HK-2 (cell line): ENCODE measurements at regions not wholly inside any gene's neighbourhood (a gene's known extent, or its start where the extent isn't known, plus 50 kb on each side); places are given as distances from the start of the nearest gene placed in this dataset.

Source experiments
- DNase-seq: peaks from one replicate; pipeline ENCODE4 v3.0.0-alpha.2; 2018; ENCODE audit not compliant: unreplicated experiment

DNA sequence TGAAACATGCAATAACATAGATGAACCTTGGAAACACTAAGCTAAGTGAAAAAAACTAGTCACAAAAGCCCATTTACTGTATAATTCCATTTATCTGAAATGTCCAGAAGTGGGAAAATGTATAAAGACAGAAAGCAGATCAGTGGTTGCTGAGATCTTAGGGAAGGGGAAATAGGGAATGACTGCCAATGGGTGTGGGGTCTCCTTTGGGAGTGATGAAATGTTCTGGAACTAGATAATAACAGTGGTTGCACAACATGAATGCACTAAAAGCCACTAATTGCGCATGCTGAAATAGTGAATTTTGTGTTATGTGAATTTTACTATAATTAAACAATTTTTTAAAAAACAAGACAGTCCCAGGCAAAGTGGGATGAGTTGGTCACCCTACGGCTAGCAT lies 472.8 kb downstream of the CCDC171 start:
- DNase-seq: no peak

DNA sequence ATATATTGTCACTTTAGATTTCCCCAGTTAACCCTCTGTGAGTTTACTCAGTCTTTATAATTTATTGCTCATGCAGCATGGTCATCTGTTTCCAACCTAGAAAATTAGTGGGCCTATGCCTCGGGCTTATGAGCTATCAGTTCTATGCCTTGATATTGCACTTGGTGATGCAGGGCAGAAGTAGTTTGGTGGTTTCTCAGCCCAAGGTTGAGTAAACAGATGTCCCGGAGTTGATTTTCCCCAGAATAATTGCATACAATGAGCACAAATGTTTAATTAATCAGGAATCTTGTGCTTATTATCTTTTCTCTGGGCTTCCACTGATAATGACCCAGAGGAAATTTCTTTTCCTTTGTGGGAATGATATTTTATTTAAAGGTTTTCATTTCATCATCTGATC lies 474.0 kb downstream of the CCDC171 start:
- DNase-seq: no peak

GRCh38 chr9:16028548-16028947 lies 475.7 kb downstream of the CCDC171 start:
- DNase-seq: no peak

DNA sequence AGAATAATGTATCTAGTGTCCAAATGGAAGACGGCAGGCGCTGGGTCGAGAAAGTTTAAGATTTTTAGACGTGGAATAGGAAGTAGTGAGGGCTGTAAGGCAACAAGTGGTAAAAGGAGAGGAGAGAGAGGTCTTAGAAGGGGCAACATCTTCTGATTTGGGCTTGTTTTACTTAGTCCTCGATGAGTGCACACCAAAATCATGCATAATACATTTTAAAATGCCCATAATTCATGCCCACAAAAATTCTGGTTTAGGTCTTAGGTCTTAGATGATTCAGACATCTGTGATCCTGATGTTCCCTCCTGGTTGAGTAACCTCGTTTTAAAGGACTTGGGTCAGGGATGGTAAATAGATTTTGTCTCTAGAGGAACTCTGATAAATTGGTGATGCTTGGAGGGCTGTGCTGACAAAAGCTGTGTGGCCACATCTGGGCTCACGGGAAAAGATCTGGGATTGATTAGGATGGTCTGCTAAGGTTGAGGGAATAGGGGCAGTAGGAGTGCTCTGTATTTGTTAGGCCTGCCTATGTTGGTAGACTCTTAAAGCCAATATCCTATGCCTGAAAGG lies 476.3 kb downstream of the CCDC171 start:
- no peak for DNase-seq

DNA sequence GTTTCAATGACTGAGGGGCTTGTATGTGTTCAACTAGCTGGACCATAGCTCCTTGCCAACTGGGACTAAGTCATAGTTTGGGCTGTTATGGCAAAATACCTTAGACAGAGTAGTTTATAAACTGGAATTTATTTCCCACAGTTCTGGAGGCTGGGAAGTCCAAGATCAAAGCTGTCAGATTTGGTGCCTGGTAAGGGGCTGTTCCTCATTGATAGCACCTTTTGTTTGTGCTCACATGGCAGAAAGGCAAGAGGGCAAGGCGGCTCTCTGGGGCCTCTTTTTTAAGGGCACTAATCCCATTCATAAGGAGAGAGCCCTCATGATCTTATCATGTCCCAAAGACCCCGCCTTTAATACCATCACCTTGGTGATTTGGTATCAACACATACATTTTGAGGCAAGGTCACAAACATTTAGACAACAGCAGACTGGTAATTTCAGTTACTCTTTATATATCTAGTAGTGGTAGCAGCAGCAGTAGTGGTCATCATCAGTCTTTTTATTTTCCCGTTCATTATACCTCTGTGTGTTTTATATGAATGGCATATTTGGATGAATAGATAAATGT lies 477.0 kb downstream of the CCDC171 start:
- DNase-seq: no peak

DNA sequence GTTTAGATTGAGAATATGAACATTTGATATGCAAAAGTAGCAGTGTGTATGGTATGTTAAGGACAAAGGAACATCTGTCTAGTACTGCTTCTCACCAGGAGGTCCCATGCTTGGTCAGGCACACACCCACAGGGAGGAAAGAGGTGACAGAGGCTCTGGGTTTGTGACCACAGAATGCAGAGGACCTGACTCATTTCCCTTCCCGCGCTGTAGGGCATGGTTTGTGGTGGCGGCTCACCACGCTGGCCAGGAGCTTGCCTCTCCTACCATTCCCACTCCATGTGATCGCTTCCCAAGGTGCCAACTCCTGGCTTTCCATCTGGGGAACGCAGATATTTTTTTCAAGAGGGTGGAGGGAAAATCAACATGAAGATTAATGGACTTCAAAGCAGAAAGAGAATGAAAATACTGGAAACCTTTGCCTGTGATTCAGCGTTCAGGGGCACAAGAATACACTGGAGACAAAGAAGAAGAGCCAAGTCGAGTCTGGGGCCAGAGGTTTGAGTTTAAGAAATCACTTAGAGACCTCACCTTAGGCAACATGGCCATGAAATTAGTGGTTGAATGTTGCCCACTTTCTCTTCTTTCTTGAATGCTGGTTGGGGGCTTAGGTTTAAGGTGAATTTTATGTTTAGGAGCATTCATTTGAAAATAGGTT lies 477.8 kb downstream of the CCDC171 start:
- DNase-seq: peak; percentile 84

DNA sequence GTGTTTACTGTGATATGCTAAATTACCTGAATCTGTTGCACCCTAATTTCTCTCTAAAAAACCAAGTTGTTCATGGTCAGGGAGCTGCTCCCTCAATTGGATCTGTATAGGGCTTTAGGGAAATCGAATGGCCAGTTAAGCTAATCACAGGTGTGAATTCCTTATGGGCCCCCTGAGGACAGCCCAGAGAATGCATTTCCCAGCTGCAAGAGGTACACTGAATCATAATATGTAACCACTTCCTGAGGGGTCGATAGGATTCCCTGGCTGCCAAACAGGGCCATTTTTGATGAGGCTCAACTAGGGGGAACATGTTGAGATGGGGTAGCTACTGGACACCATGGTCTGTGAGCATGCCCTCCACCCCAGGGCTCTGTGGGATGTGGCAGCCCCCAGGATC lies 478.6 kb downstream of the CCDC171 start:
- peak; percentile 19 for DNase-seq

- peak; percentile 21 for DNase-seq
Measured at GRCh38 chr9:16031971-16032370, 479.1 kb downstream of the CCDC171 start.

- peak; percentile 37 for DNase-seq
Measured at GRCh38 chr9:16032799-16033198, 480.0 kb downstream of the CCDC171 start.

DNA sequence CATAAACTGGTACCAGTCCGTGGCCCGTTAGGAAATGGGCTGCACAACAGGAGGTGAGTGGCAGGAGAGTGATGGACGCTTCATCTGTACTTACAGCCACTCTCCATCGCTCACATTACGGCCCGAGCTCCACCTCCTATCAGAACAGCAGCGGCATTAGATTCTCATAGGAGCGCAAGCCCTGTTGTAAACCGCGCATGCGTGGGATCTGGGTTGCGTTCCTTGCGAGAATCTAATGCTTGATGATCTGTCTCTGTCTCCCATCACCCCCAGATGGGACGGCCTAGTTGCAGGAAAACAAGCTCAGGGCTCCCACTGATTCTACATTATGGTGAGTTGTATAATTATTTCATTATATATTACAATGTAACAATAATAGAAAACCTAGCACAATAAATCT lies 480.4 kb downstream of the CCDC171 start:
- no peak for DNase-seq

DNA sequence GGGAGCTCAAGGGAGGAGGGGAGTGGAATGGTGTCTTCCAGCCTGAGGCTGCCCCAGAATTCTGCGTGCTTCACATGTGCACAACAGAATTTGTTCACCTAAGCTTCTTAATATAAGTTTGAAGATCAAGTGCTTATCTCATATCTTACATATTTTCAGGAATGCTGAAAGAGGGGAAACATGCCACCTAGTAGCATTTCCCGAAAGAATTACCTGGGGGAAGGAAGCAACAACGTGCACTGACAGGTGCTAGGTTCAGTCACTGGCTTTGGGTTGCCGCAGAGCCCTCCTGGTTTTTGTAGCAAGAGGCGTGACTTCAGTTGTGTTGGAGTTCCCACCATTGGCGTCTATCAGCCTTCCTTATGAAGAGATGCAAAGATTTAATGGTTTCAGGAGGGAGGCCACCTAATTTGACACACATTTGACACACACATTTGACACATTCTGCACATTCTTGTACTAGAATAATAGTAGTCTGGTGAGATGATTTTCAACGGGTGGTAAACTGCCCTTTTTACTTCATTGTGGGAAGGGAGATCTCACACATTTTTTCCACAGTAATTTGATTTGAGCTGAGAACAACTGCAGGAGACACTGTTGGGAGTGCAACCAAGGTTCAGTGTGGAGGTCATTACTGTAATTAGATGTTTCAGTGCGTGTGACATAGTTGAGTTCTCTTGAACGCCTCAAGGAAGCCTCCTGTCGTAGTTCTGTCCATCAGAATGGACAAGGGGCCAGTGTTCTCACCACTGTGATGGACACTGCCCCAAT lies 481.3 kb downstream of the CCDC171 start:
- DNase-seq: no peak

- DNase-seq: no peak
Measured at GRCh38 chr9:16039218-16039987, 486.6 kb downstream of the CCDC171 start.

- DNase-seq: no peak
Measured at GRCh38 chr9:16039988-16040761, 487.3 kb downstream of the CCDC171 start.

DNA sequence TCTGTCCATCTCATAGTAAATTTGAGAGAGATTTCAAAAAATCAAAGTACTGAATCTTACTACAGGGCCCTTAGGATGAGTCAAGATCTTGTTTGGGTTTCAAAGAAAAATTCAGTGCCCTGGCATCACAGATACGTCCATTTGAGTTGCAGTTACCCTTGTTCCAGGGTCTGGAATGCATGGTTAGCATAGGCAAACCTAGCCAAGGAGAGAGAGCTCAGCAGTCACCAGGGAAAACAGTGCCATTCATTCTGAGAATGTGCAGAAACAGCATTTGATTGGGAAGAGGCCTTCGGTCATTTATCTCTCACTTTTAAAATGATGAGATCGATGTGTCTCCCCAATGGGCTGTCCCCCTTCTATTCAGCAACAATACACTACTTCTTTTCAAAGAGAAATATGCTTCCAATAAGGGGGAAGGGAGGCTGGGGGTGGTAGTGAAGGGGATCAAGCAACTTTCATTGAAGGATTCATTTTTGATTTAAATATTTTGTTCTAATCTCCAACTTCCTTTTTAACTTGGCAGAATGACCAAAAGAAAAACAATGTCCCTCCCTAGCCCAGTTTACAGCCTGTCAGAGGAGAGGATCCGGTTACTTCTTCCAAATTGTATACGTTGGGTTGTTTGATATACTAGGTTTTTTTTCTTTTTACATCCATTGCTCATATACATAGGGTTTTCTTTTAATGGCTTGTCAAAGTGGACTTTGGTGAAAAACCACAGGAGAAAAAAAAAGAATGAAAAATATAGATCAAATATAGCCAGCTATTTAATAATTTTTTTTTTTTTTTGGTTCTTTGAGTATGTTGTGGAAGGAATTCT lies 491.1 kb downstream of the CCDC171 start:
- DNase-seq: no peak

DNA sequence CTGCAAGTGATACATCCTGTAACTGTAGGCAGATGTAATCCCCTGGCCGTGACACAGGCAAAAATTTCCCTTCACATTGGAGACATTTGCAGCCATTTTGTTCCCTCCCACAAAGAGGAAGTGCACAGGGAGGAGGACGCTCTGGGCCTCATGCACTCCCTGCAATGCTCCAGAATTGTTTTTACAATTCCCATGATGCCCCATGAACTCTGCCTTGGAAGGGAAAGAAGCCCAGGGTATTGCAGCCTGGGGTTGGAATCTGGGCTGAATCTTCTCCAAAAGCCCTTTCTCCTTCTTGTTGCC lies 491.7 kb downstream of the CCDC171 start:
- no peak for DNase-seq

DNA sequence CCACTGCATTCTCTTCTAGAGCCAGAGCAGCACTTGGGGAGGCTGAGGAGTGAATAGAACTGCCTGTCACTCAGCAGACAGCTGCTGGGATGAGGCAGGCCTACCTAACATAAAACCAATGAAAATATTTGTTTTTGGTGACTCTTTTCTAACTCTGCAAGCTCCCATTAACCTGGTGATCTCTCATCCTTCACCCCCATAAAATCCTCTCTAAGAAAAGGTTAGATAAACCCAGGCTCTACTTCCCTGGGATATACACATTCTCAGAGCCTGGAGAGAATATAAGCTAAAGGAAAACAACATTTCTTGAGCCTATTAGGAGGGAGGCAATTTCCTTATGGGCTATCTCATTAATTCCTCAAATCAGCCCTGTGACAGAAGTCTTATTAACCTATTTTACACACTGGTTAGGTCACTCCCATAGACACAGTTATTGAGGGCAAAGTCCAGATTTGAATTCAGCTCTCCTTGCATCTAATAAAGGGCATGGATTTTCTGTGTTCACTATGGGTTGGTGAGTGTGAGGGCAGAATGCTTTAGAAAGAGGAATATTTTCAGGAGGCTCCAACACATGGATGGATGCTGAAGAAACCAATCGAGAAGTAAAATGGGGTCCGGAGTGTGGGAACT lies 492.9 kb downstream of the CCDC171 start:
- no peak for DNase-seq

GRCh38 chr9:16046713-16047112 lies 493.9 kb downstream of the CCDC171 start:
- DNase-seq: no peak

- no peak for DNase-seq
Measured at GRCh38 chr9:16048129-16048528, 495.3 kb downstream of the CCDC171 start.

DNA sequence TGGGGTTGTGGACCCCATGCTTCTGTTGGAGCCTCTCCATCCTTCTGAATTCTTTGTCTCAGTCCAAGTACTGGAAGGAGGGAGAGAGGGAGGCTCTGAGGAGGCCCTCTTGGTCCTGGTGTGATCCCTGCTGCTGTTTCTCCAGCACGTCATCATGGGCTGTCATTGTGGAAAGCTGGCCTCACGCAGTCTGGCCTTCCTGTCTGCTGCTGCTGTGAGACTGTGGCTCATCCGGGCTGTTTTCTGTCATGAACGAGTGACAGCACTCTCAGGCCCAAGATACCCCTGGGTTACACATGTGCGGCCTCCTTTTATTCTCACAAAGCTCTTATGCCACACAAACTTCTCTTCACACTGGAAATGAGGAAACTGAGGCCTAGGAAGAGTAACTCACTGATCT lies 499.3 kb downstream of the CCDC171 start:
- DNase-seq: no peak
